Activated naive CD4-positive, alpha-beta T cell treated with anti-CD3 and anti-CD28 coated beads, Interleukin-2, amount 10 ng/mL, durations not matched to agents 7 days and 5 days (primary cell): ENCODE measurements at regions not wholly inside any gene's neighbourhood (a gene's known extent, or its start where the extent isn't known, plus 50 kb on each side); places are given as distances from the start of the nearest gene placed in this dataset.

Experiments used
- CTCF ChIA-PET: fragments of 350-600 bp; sonication (Branson Sonifier 250); formaldehyde crosslinking; loops from one replicate; lab custom pipeline; 2021; ENCODE audit warnings: antibody characterized with exemption; lab: Charles Lee
- DNase-seq: peaks from one replicate; pipeline ENCODE4 v3.0.0-alpha.2; 2020
- H3K27ac Mint-ChIP-seq: one replicate; pipeline ENCODE4 v1.8.0; 2021; ENCODE audit warnings: mild to moderate bottlenecking, moderate library complexity, mixed read lengths
- H3K27me3 Mint-ChIP-seq: one replicate; pipeline ENCODE4 v1.8.0; 2021; ENCODE audit warnings: mild to moderate bottlenecking, mixed read lengths
- H3K36me3 Mint-ChIP-seq: one replicate; pipeline ENCODE4 v1.8.0; 2021; ENCODE audit warnings: mixed read lengths
- H3K4me1 Mint-ChIP-seq: one replicate; pipeline ENCODE4 v1.8.0; 2021; ENCODE audit warnings: mixed read lengths
- H3K4me3 Mint-ChIP-seq: one replicate; pipeline ENCODE4 v1.8.0; 2021; ENCODE audit warnings: mild to moderate bottlenecking, moderate library complexity, mixed read lengths
- H3K9me3 Mint-ChIP-seq: one replicate; pipeline ENCODE4 v1.8.0; 2021; ENCODE audit warnings: mixed read lengths

DNA sequence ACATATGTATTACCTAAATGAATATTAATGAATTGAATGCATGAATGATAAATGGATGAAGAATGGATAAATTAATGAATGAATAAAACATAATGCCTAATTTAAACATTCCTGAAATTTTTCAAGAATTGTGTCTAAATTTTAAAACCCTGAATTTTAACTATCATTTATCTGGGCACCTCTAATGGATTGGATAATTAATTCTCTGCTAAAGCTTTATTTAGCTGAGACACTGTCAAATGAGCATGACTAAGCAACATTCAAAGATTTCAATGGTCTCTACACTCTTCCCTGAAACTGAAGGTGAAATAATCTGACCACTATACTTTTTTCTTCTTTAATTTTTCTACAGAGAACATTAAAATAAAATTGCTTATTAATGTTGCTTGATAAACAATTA, 1197.7 kb downstream of the C4orf33 start:
- Mint-ChIP-seq H3K4me1 (no peaks in the 10 kb centered on the region), H3K4me3 (no peak overlapping the region), H3K9me3 (peaks cover 3% of the 10 kb centered on the region), H3K36me3 (no peaks in the 10 kb centered on the region), H3K27me3 (no peaks in the 10 kb centered on the region), H3K27ac (no peak overlapping the region)
- no peak for DNase-seq
- CTCF ChIA-PET, result no interaction called here

GRCh38 chr4:130296448-130296847, 1200.5 kb downstream of the C4orf33 start:
- no peaks in the 10 kb centered on the region for H3K27me3 Mint-ChIP-seq
- H3K4me3 Mint-ChIP-seq, result no peak overlapping the region
- DNase-seq, result no peak
- H3K9me3 Mint-ChIP-seq, result peaks cover 3% of the 10 kb centered on the region
- CTCF ChIA-PET, result no interaction called here
- no peak overlapping the region for H3K27ac Mint-ChIP-seq
- no peaks in the 10 kb centered on the region for H3K4me1 Mint-ChIP-seq
- H3K36me3 Mint-ChIP-seq, result no peaks in the 10 kb centered on the region

DNA sequence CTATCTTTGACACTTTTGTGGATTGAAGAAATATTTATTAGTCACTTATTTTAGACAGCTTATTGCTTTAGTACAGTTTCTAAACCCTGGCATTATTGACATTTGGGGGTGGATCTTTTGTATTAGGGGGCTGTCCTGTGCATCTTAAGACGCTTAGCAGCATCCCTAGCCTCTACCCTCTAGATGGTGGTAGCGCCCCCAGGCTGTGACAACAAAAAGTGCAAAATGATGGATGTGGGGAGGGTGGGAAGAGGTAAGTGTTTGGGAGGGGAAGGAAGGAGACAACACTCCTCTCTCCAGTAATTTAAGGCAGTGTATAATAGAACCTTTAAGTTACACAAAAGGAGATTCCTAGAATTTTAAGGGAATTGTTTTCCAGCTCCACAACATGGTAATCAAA, 1210.6 kb downstream of the C4orf33 start:
- H3K27ac Mint-ChIP-seq, result no peak overlapping the region
- CTCF ChIA-PET, result no interaction called here
- H3K4me1 Mint-ChIP-seq, result no peaks in the 10 kb centered on the region
- DNase-seq, result no peak
- no peaks in the 10 kb centered on the region for H3K36me3 Mint-ChIP-seq
- H3K4me3 Mint-ChIP-seq, result no peak overlapping the region
- no peaks in the 10 kb centered on the region for H3K27me3 Mint-ChIP-seq
- H3K9me3 Mint-ChIP-seq, result no peaks in the 10 kb centered on the region

DNA sequence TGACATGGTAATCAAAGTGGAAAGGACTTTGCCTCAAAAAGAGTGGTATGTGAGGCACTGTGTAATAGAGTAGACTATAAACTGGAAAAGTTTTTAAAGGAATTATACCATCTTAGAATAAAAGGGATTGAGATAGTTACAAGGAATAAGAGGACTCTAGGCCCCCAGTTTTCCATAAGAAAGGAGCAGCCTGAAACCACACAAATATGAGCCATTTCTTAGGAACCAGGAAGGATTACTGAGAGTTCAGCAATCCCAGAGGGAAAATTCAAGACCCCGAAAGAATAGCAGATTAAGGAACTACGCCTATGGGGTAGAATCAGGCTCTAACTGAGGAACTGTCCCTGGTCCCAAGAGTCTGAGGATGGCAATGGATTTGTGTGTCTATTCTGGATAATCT, 1213.3 kb downstream of the C4orf33 start:
- no peaks in the 10 kb centered on the region for H3K27me3 Mint-ChIP-seq
- CTCF ChIA-PET, result no interaction called here

GRCh38 chr4:130322439-130322838, 1226.5 kb downstream of the C4orf33 start:
- Mint-ChIP-seq H3K27ac (no peak overlapping the region), H3K9me3 (no peaks in the 10 kb centered on the region), H3K36me3 (no peaks in the 10 kb centered on the region), H3K4me1 (no peaks in the 10 kb centered on the region), H3K27me3 (no peaks in the 10 kb centered on the region), H3K4me3 (no peak overlapping the region)
- DNase-seq, result no peak
- CTCF ChIA-PET, result no interaction called here

More for the DNA sequence above, 1213.3 kb downstream of the C4orf33 start:
- Mint-ChIP-seq H3K27ac (no peak overlapping the region), H3K4me1 (no peaks in the 10 kb centered on the region), H3K36me3 (no peaks in the 10 kb centered on the region), H3K9me3 (no peaks in the 10 kb centered on the region), H3K4me3 (no peak overlapping the region)
- DNase-seq, result no peak

GRCh38 chr4:130329036-130329435, 1233.1 kb downstream of the C4orf33 start:
- no peak overlapping the region for H3K4me3 Mint-ChIP-seq
- H3K27me3 Mint-ChIP-seq, result no peaks in the 10 kb centered on the region
- H3K9me3 Mint-ChIP-seq, result no peaks in the 10 kb centered on the region
- CTCF ChIA-PET, result no interaction called here
- H3K4me1 Mint-ChIP-seq, result no peaks in the 10 kb centered on the region
- no peaks in the 10 kb centered on the region for H3K36me3 Mint-ChIP-seq
- no peak overlapping the region for H3K27ac Mint-ChIP-seq
- no peak for DNase-seq

DNA sequence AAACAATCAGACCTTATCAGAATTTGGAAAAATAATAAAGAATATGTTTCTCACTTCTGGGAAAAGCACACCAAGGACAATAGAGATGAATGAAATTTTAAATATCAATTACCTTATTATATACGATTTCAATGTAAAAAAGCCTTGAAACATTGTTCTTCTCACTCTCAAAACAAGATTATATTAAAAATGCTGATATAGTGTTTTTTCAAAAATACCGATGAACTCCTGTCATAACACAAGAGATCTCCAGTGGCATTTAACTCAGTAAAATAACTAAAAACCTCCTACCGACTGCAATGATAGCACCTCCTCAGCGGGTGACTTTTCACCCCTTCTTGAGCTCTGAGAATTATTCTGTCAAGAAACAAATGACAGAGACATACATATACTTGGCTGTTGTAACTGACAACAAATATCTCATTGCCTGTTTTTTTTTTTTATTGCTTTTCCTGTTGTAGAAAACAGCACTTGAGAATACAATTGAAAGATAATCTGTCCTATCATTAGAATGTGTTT, 1237.3 kb downstream of the C4orf33 start:
- no peak overlapping the region for H3K4me3 Mint-ChIP-seq
- no peaks in the 10 kb centered on the region for H3K4me1 Mint-ChIP-seq
- H3K27ac Mint-ChIP-seq, result no peak overlapping the region
- no peaks in the 10 kb centered on the region for H3K27me3 Mint-ChIP-seq
- CTCF ChIA-PET, result no interaction called here
- no peaks in the 10 kb centered on the region for H3K9me3 Mint-ChIP-seq
- no peak for DNase-seq
- H3K36me3 Mint-ChIP-seq, result no peaks in the 10 kb centered on the region

- Mint-ChIP-seq H3K27me3 (no peaks in the 10 kb centered on the region), H3K4me1 (no peaks in the 10 kb centered on the region), H3K27ac (no peak overlapping the region), H3K4me3 (no peak overlapping the region), H3K9me3 (no peaks in the 10 kb centered on the region), H3K36me3 (no peaks in the 10 kb centered on the region)
- DNase-seq, result no peak
- CTCF ChIA-PET, result interaction anchor here (1.6 kb wide), 1 partner anchor 16 kb away, joined by 3 read pairs; no protein-coding TSS in a partner anchor
Measured at GRCh38 chr4:130335417-130336194, 1239.7 kb downstream of the C4orf33 start.

DNA sequence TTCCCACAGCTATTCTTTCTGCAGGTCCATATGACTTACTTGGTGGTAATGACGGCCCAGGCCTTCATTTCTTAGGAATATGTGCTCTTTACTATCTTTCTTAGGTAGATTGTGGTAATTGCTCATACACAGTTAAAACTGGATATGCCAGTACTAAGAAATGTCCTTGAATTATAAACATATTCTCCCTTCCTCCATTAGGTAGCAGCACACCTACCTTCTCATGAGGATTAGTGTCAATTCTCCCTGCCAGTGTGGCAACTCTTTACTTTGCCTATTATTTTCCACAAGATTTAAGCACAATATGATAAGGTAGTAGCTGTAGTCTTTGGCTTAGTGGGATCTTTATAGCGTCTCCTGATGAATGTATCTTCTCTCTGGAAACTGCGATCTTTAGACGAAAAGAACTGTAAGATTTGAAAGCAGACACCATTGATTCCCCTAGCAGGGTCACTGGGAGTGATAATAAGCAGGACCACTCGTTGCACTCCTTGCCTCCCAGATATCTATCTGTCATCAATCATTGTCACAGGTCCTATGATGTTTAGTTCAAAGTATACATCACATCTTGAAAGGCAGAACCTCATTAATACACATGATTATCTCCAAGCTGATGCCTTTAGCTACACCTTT, 1240.7 kb downstream of the C4orf33 start:
- H3K4me3 Mint-ChIP-seq, result no peak overlapping the region
- CTCF ChIA-PET, result interaction anchor here (1.3 to 1.6 kb wide), 2 partner anchors 15 to 16 kb away, joined by 3 read pairs; no protein-coding TSS in a partner anchor
- H3K27ac Mint-ChIP-seq, result no peak overlapping the region
- no peaks in the 10 kb centered on the region for H3K4me1 Mint-ChIP-seq
- H3K36me3 Mint-ChIP-seq, result no peaks in the 10 kb centered on the region
- no peaks in the 10 kb centered on the region for H3K27me3 Mint-ChIP-seq
- DNase-seq, result no peak
- no peaks in the 10 kb centered on the region for H3K9me3 Mint-ChIP-seq

GRCh38 chr4:130338851-130339250, 1242.9 kb downstream of the C4orf33 start:
- Mint-ChIP-seq H3K36me3 (no peaks in the 10 kb centered on the region), H3K4me1 (no peaks in the 10 kb centered on the region), H3K4me3 (no peak overlapping the region), H3K9me3 (no peaks in the 10 kb centered on the region), H3K27me3 (no peaks in the 10 kb centered on the region), H3K27ac (no peak overlapping the region)
- DNase-seq, result no peak
- CTCF ChIA-PET, result no interaction called here

GRCh38 chr4:130349745-130350144, 1253.8 kb downstream of the C4orf33 start:
- Mint-ChIP-seq H3K4me1 (no peaks in the 10 kb centered on the region), H3K36me3 (no peaks in the 10 kb centered on the region)
- CTCF ChIA-PET, result no interaction called here

DNA sequence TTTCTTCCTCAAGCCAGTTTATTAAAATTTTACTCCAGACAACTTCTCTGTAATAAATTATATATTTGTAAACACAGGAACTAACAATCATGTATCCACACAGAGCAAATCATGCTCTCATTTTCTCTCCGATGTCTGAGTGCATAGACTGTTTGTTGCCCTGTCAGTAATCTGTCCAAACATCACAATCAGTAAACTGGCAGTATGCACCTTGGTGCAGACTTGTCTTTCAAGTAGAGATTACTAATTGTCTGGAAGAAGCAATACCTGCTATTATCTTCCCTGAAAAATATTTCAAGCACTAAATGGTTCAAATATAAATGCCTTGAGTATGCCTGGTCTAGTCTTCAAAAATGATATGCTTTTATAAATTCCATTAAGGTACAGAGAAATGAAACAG, 1260.9 kb downstream of the C4orf33 start:
- H3K27ac Mint-ChIP-seq, result no peak overlapping the region
- no peaks in the 10 kb centered on the region for H3K36me3 Mint-ChIP-seq
- H3K4me3 Mint-ChIP-seq, result no peak overlapping the region
- CTCF ChIA-PET, result no interaction called here
- no peaks in the 10 kb centered on the region for H3K27me3 Mint-ChIP-seq
- DNase-seq, result no peak
- H3K9me3 Mint-ChIP-seq, result no peaks in the 10 kb centered on the region
- no peaks in the 10 kb centered on the region for H3K4me1 Mint-ChIP-seq

More at GRCh38 chr4:130349745-130350144, 1253.8 kb downstream of the C4orf33 start:
- no peaks in the 10 kb centered on the region for H3K27me3 Mint-ChIP-seq
- H3K9me3 Mint-ChIP-seq, result no peaks in the 10 kb centered on the region
- H3K27ac Mint-ChIP-seq, result no peak overlapping the region
- no peak overlapping the region for H3K4me3 Mint-ChIP-seq
- no peak for DNase-seq

- DNase-seq, result no peak
- Mint-ChIP-seq H3K27ac (no peak overlapping the region), H3K4me1 (no peaks in the 10 kb centered on the region), H3K9me3 (no peaks in the 10 kb centered on the region), H3K36me3 (no peaks in the 10 kb centered on the region), H3K27me3 (no peaks in the 10 kb centered on the region), H3K4me3 (no peak overlapping the region)
- CTCF ChIA-PET, result no interaction called here
Measured at GRCh38 chr4:130359542-130359941, 1263.6 kb downstream of the C4orf33 start.

GRCh38 chr4:130361616-130362015, 1265.7 kb downstream of the C4orf33 start:
- H3K4me1 Mint-ChIP-seq, result no peaks in the 10 kb centered on the region
- no peaks in the 10 kb centered on the region for H3K27me3 Mint-ChIP-seq
- DNase-seq, result no peak
- no peaks in the 10 kb centered on the region for H3K36me3 Mint-ChIP-seq
- CTCF ChIA-PET, result no interaction called here
- no peak overlapping the region for H3K4me3 Mint-ChIP-seq
- no peak overlapping the region for H3K27ac Mint-ChIP-seq
- H3K9me3 Mint-ChIP-seq, result no peaks in the 10 kb centered on the region

DNA sequence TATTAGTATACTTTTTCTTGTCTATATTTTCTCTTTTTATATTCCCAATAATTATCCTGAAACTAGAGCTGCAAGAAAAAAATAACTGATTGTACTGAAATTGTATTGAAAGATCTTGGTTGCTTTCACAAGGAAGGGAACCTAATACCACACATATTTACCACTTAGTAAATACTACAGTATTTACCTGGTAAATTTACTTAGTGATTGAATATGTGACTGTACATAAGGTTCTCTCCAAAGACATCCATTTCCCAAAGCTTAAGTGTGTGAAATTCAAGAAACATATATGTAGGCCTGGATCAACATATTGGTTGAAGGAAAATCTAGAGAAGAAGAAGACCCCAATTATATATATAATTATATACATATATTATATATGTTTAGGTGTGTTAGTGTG, 1272.7 kb downstream of the C4orf33 start:
- DNase-seq, result no peak
- no peaks in the 10 kb centered on the region for H3K36me3 Mint-ChIP-seq
- H3K27me3 Mint-ChIP-seq, result no peaks in the 10 kb centered on the region
- H3K27ac Mint-ChIP-seq, result no peak overlapping the region
- no peak overlapping the region for H3K4me3 Mint-ChIP-seq
- CTCF ChIA-PET, result no interaction called here
- peaks cover 3% of the 10 kb centered on the region for H3K9me3 Mint-ChIP-seq
- no peaks in the 10 kb centered on the region for H3K4me1 Mint-ChIP-seq
